HG03354 (cell line): ENCODE measurements at regions not wholly inside any gene's neighbourhood (a gene's known extent, or its start where the extent isn't known, plus 50 kb on each side); places are given as distances from the start of the nearest gene placed in this dataset.
"Not testable (repeated sequence)": the region's sequence is repeated elsewhere in the genome, so short reads cannot be mapped to it uniquely, and the experiment has no call there.

Experiments used
- ATAC-seq: cut with Tn5 transposase; IDR thresholded peaks from one replicate; pipeline ENCODE4 v1.9.1; 2021; ENCODE audit warnings: mild to moderate bottlenecking; ENCODE audit not compliant: unreplicated experiment, poor library complexity, severe bottlenecking

GRCh38 chr7:8809320-8809719, 375.9 kb downstream of the NXPH1 start:
- no peak for ATAC-seq

- ATAC-seq: no peak
Observed at GRCh38 chr7:8817448-8818036, 384.1 kb downstream of the NXPH1 start.

DNA sequence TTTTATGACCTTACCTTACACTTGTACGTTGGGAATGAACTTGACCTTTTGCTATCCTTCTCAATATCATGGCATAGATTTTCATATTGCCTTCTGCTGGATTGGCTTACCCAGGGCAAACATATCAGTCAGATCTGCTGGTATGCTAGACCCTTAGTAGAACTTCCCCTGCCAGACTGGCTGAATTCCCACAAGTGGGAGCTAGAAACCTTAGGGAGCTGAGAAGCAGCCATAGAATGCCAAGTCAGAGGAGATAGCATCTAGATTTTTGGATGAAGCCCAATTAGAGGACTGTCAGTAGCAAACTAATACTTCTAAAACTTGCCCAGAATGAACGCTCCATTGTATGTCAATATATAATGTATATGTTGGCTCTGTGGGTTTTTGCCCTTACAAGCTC, 385.0 kb downstream of the NXPH1 start:
- no peak for ATAC-seq

DNA sequence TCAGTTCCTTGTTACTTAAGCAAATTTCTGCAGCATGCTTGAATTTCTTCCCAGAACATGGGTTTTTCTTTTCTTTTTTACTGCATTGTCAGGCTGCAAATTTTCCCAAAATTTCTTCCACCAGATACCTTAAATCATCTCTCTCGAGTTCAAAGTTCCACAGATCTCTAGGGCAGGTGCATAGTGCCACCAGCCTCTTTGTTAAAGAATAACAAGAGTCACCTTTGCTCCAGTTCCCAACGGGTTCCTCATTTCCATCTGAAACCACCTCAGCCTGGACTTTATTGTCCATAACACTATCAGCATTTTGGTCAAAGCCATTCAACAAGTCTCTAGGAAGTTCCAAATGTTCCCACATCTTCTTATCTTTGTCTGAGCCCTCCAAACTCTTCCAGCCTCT, 389.2 kb downstream of the NXPH1 start:
- ATAC-seq: no peak

DNA sequence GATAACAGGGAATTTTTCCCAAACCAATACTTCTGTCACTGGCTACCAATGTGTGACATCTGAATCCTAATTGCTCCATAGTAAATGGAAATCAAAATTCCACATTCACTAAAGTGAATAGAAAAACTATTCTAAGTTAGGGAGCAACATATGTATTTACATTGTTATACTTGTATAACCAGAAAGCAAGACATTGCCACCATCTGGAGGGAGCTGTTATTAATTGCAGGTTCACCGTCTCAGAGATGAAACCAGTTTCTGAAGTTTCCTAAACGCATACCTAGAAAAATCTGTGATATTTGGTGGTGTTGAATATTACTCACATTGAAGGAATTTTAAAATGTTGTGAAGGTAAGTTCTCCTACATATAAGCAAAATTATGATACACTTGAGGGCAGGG, 390.1 kb downstream of the NXPH1 start:
- ATAC-seq: no peak

DNA sequence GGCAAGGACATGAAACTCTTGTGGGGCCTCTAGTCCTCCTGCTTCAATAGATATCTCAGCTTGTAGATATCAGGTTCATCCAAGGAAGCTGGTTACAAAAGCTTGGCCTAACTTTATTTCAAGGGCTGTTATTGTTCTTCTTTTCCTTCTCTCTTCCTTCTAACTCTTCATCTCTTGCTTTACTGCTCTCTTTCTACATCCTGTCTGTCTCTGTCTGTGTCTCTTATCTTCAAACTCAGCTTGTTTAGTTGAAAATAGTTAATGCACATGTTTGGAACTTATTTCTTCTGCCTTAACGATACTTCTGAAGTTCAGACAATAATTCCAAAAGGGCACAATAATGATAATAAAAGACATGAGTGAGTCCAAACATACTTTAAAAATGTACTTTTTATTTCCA, 393.9 kb downstream of the NXPH1 start:
- no peak for ATAC-seq

DNA sequence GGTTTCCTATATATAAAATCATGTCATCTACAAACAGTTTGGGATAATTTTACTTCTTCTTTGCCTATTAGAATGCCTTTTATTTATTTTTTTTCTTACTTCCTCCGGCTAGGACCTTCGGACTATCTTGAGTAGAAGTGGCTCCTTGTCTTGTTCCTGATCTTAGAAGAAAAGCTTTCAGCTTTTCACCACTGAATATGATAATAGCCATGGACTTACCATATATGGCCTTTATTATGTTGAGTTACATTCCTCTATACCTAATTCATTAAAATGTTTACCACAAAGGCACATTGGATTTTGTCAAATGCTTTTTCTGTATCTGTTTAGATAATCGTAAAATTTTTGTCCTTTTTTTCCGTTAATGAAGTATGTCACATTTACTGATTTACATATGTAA, 395.7 kb downstream of the NXPH1 start:
- ATAC-seq: no peak

DNA sequence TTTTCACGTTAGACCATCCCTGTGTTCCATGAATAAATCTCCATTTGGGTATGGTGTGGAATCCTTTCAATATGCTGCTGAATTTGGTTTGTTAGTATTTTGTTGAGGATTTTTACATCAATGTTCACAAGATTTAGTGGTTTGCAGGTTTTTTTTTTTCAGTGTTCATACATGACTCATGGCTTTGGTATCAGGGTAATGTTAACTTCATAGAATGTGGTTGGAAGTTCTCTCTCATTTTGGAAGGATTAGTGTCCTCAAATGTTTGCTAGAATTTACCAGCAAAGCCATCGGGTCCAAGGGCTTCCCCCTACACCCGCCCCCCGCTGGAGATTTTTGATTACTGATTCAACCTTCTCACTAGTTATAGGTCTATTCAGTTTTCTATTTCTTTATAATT, 398.0 kb downstream of the NXPH1 start:
- ATAC-seq: no peak

DNA sequence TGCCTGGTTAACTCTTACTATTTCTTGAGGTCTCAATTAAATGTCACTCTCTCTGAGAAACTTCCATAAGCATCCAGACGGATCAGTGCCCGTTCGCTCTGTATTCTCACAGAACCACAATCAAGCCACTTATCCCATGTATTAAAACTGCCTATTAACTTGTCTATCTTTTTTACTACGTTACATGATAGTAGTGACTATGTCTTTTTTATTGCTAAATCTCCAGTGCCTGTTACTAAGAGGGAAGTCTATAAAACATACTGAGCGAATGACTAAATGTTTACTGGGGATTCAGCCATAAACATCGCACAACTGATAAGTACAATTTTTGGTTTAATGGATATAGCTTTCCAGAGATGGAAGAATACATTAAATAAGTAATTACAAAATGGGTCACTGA, 399.9 kb downstream of the NXPH1 start:
- no peak for ATAC-seq

DNA sequence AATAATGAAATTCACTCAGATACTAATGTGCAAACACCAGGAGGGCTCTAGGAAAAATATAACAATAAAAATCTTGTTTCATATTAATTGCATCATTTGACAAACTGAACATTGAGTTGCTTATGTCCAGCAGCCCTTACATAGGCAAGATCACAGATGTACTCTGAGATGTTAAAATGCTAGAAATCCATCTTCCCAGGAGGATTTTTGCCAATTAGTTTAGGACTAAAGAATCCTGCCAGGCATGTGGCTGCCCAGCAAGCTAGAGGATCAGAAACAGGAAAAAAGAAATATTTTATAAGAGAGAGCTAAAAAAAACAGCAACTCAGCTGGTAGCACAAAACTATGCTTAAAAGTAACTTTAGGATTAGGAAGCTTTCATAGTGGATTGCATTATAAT, 407.8 kb downstream of the NXPH1 start:
- no peak for ATAC-seq

DNA sequence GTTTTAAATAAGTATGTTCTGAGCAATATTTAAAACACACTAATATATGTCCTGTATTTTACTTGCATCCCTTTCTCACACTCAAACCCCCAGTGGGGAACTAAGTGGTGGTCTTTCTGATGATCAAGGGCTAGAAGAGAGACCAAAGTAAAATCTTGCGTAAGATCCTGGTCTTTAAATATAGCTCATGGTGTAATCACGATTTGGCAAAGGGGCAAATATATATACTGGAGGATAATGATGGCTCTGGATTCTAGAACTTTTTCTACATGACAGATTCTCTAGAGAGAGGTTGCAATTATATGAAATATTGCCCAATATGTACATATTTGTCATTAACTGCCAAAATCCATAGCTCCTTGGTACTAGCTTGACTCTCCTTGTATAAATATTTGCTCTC, 438.3 kb downstream of the NXPH1 start:
- no peak for ATAC-seq

DNA sequence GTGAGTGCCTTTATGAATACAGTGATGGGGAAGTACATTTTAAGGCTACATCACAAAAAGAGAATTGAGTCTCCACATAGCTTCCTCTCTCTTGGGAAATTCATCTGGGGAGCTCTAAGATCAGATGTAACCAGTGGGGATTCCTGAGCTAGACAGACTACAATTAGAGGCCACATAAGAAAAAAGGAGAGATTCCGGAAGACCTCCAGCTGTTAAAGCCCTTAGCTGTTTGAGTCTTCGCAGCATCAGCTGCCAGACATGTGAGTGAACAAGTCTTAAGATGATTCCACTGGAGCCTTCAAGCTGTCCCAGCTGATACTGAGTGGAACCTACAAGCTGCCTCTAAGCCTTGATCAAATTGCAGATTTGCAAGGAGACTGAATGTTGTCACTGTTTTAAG, 448.5 kb downstream of the NXPH1 start:
- ATAC-seq: no peak

DNA sequence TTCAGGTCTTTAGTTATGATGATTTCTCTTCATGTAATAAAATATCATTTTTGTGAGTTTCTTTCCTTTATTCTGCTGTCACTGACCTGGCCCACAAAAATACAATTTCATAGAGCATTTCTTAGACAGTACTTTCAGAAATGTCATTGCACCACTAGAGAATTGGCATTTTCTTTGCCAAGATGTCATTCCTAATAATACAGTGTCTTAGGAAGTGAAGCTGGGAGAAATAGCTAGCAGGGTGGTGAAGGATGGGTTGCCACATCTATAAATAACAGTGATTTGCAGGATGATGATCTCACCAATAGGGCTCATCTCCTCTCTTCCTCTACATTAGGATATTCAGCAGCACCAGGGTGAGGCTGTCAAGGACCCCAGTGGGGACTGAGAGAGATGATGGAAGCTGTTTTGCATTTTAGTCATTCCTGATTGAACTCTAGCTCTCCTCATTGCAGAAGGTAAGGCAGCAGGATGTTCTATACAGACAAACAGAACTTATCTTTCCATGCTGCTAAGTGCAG, 452.1 kb downstream of the NXPH1 start:
- no peak for ATAC-seq

GRCh38 chr7:8890346-8890745, 456.9 kb downstream of the NXPH1 start:
- ATAC-seq: not testable (repeated sequence)

GRCh38 chr7:8893775-8894174, 460.4 kb downstream of the NXPH1 start:
- no peak for ATAC-seq

DNA sequence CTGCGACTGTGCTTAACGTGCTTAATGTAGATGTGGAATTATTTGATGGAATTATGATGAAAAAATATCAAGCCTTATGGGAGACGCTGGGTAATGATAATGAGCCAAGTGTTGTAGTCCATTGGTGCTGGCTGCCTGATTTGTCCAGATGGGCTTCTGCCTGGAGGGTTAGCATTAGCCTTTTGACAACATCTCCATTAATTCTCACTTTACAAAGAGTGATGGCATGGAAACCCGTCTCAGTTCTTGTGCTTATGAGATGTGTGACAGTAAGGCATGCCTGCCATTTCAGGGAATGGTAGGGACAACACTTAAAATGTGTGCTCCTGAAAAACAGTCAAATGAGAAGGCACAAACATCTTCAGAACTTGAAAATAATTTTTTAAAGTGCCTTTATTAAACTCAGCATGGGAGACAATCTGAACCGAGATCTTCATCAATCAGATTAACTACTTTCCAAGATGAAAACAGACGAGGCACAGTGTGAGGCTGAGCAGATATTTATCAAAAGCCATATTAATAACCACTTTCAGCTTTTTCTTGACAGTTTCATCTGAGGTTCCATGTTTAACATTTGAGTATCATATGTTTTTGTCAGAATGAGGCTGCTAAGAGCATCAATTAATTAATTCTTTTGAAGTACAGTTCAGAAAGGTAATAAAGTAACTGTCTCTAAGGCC, 473.1 kb downstream of the NXPH1 start:
- no peak for ATAC-seq

DNA sequence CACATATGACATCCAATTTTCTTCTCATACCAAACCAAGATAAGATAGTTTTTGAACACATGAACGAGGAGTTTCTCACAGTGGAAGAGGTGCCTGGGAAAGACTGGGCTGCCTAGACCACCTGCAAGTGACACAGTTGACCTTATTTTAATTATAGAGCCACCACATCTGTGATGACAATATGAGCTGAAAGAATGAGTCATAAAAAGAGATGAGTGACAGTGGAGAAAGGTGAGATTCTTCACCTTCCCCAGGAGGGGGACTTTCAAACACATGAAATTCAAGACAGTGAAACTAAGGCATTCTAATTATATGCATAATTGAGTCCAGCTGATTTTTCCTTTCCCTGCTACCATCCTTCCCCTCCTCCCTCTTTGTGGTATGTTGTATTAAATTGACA, 475.5 kb downstream of the NXPH1 start:
- no peak for ATAC-seq

GRCh38 chr7:8913682-8914081, 480.3 kb downstream of the NXPH1 start:
- ATAC-seq: no peak

- ATAC-seq: no peak
Observed at GRCh38 chr7:8921807-8922206, 488.4 kb downstream of the NXPH1 start.

GRCh38 chr7:8922726-8923125, 489.3 kb downstream of the NXPH1 start:
- ATAC-seq: no peak

- ATAC-seq: no peak
Observed at GRCh38 chr7:8923164-8923806, 489.9 kb downstream of the NXPH1 start.
